Urinary bladder (tissue), 3 donors: ENCODE measurements at regions not wholly inside any gene's neighbourhood (a gene's known extent, or its start where the extent isn't known, plus 50 kb on each side); places are given as distances from the start of the nearest gene placed in this dataset.
A peak's percentile ranks its signal among the peaks of the same experiment; 100 is the strongest.

Experiments used
- DNase-seq: peaks from one replicate; pipeline ENCODE4 v3.0.0-alpha.2; 2015; ENCODE audit errors: extremely low spot score
- H3K27ac ChIP-seq: one replicate; pipeline ENCODE4 v1.5.1; 2013; ENCODE audit warnings: low read depth, mild to moderate bottlenecking, moderate library complexity
- H3K36me3 ChIP-seq: one replicate; pipeline ENCODE4 v1.6.1; 2013; ENCODE audit warnings: mild to moderate bottlenecking, moderate library complexity; ENCODE audit not compliant: insufficient read depth
- H3K4me1 ChIP-seq: one replicate; pipeline ENCODE4 v1.6.1; 2013; ENCODE audit warnings: mild to moderate bottlenecking, moderate library complexity; ENCODE audit not compliant: insufficient read depth
- H3K4me3 ChIP-seq: one replicate; pipeline ENCODE4 v1.5.1; 2013; ENCODE audit warnings: low read depth, low read length
- WGBS: extraction: QIAGEN DNeasy Blood & Tissue Kit; methylation state at CpG from one replicate; pipeline ENCODE4 v1.1.7; 2013; 5-methylcytosine and 5-hydroxymethylcytosine counted together
- donor health status: healthy with polysubstance abuse.
- donor health status: healthy.

DNA sequence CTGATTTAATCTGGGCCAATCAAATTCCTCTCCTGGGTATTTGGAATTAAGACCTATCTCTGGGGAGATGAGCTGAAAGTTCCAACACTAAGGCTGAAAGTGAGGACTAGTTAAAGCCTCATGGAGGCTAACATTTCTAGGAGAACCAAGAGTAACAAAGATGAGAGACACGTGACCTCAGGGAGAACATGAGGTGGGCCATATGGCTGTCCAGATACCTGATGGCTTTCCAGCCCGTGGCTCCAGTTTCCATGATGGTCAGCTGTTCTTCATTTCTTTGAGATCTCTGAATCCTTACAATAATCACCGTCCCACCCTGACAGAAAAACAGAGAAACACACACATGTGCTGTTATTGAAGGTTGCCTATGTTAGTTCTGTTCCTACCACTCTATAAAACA, 66.1 kb downstream of the LEPR start:
- no peaks in the 10 kb centered on the region for H3K4me1 ChIP-seq
- no peak overlapping the region for H3K4me3 ChIP-seq
- no peak for DNase-seq
- no peak overlapping the region for H3K27ac ChIP-seq
- H3K36me3 ChIP-seq = no peaks in the 10 kb centered on the region
- 90% methylated on average over 3 of the region's 3 CpGs for WGBS

DNA sequence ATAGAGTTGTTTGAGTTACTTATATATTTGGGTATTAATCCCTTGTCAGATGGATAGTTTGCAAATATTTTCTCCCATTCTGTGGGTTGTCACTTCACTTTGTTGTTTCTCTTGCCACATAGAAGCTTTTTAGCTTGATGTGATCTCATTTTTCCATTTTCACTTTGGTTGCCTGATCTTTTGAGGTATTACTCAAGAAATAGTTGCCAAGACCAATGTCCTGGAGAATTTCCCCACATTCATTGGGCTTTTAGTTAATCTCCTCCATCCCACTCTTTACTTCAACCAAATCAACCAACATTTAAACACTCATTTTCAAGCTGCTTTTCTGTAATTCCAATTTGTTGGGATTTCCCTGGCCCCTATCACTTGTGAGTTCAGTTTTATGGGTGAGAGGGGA, 69.0 kb downstream of the LEPR start:
- no peaks in the 10 kb centered on the region for H3K36me3 ChIP-seq
- no peak overlapping the region for H3K27ac ChIP-seq
- H3K4me3 ChIP-seq = no peak overlapping the region
- no peak for DNase-seq
- no peaks in the 10 kb centered on the region for H3K4me1 ChIP-seq

- Histone ChIP-seq H3K4me3 (no peak overlapping the region), H3K27ac (peak overlapping the region; percentile 10), H3K4me1 (no peaks in the 10 kb centered on the region), H3K36me3 (no peaks in the 10 kb centered on the region)
- WGBS = 63% methylated on average over 6 of the region's 6 CpGs
- DNase-seq = no peak
Measured at GRCh38 chr1:65490231-65491009, 70.0 kb downstream of the LEPR start.

DNA sequence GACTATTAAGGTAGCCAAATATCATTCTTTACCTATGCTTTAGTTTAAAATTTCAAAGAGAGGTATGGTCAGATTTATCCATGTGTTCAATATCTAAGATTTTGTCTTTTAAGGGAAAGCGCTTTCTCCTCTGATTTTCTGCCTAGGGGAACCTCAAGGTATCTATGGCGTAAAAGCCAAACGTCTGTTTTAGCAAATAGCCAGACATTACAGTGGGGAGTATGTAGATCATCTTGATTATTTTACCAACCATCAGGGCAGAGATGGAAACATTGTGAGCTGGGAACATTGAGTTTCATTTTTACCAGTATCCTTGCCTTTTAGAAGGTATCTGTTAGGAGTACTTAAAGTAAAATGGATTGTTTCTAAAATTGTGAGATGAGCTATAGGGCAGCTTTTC, 71.0 kb downstream of the LEPR start:
- Histone ChIP-seq H3K36me3 (no peaks in the 10 kb centered on the region), H3K4me3 (no peak overlapping the region), H3K4me1 (no peaks in the 10 kb centered on the region), H3K27ac (no peak overlapping the region)
- no peak for DNase-seq
- WGBS = 71% methylated on average over 3 of the region's 3 CpGs

DNA sequence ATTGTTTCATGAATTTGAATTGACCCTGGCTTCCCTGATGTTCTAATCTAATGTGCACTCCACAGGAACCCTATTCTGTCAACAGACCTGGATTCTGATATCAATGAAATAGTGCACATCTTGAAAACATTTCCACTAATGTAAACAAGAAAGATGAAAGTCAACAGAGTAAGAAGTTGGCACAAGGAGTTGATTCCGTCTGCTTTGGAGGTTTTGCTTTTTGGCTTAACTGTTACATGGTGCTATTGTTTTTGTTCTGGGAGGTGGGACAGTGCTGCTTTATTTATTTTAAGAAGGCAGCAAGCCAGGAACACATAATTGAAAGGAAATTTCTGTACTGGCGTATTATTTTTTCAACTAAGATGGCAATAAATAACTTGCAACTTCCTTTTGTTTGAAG, 73.3 kb downstream of the LEPR start:
- 20% methylated on average over 2 of the region's 2 CpGs for WGBS
- Histone ChIP-seq H3K36me3 (no peaks in the 10 kb centered on the region), H3K27ac (no peak overlapping the region), H3K4me3 (no peak overlapping the region), H3K4me1 (no peaks in the 10 kb centered on the region)
- no peak for DNase-seq

GRCh38 chr1:65494671-65495070, 74.2 kb downstream of the LEPR start:
- H3K36me3 ChIP-seq = no peaks in the 10 kb centered on the region
- H3K27ac ChIP-seq = no peak overlapping the region
- H3K4me1 ChIP-seq = no peaks in the 10 kb centered on the region
- no peak overlapping the region for H3K4me3 ChIP-seq
- WGBS = 96% methylated on average over 1 of the region's 1 CpG
- no peak for DNase-seq

- Histone ChIP-seq H3K27ac (no peak overlapping the region), H3K36me3 (no peaks in the 10 kb centered on the region), H3K4me1 (no peaks in the 10 kb centered on the region), H3K4me3 (no peak overlapping the region)
- DNase-seq = no peak
- WGBS = 96% methylated on average over 1 of the region's 1 CpG
Measured at GRCh38 chr1:65495137-65495536, 74.7 kb downstream of the LEPR start.

- WGBS = 23% methylated on average over 2 of the region's 2 CpGs
- no peak for DNase-seq
Measured at GRCh38 chr1:65497256-65497830, 76.9 kb downstream of the LEPR start.

GRCh38 chr1:65503427-65503826, 83.0 kb downstream of the LEPR start:
- Histone ChIP-seq H3K4me3 (no peak overlapping the region), H3K36me3 (no peaks in the 10 kb centered on the region), H3K27ac (no peak overlapping the region), H3K4me1 (no peaks in the 10 kb centered on the region)
- DNase-seq = no peak
- 57% methylated on average over 4 of the region's 4 CpGs for WGBS

More at GRCh38 chr1:65497256-65497830, 76.9 kb downstream of the LEPR start:
- H3K27ac ChIP-seq = no peak overlapping the region
- H3K36me3 ChIP-seq = no peaks in the 10 kb centered on the region
- H3K4me1 ChIP-seq = no peaks in the 10 kb centered on the region
- H3K4me3 ChIP-seq = no peak overlapping the region

DNA sequence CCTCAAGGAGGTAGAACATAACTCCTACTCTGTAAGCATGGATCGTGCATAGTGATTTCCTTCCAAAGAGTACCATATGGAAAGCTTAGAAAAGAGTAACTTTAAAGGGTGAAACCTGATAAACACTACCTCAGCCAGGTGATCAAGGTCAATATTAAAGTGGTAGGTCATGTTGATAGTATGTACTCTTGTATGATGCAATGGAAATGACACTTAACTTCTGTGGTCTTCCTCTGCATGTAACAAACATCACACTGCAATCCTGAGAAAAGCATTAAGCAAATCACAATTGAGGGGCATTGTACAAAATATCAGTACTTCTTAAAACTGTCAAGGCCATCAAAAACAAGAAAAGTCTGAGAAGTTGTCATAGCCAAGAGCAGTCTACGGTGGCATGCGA, 83.8 kb downstream of the LEPR start:
- H3K4me3 ChIP-seq = no peak overlapping the region
- WGBS = 96% methylated on average over 3 of the region's 3 CpGs
- no peak for DNase-seq
- no peak overlapping the region for H3K27ac ChIP-seq
- H3K36me3 ChIP-seq = no peaks in the 10 kb centered on the region
- H3K4me1 ChIP-seq = no peaks in the 10 kb centered on the region

- Histone ChIP-seq H3K36me3 (no peaks in the 10 kb centered on the region), H3K27ac (no peak overlapping the region), H3K4me1 (no peaks in the 10 kb centered on the region), H3K4me3 (no peak overlapping the region)
- 70% methylated on average over 5 of the region's 5 CpGs for WGBS
- DNase-seq = no peak
Measured at GRCh38 chr1:65505547-65506300, 85.3 kb downstream of the LEPR start.

- H3K36me3 ChIP-seq = no peaks in the 10 kb centered on the region
- H3K4me3 ChIP-seq = no peak overlapping the region
- H3K4me1 ChIP-seq = no peaks in the 10 kb centered on the region
- WGBS = 62% methylated on average over 2 of the region's 2 CpGs
- H3K27ac ChIP-seq = no peak overlapping the region
- DNase-seq = no peak
Measured at GRCh38 chr1:65508051-65508450, 87.6 kb downstream of the LEPR start.

DNA sequence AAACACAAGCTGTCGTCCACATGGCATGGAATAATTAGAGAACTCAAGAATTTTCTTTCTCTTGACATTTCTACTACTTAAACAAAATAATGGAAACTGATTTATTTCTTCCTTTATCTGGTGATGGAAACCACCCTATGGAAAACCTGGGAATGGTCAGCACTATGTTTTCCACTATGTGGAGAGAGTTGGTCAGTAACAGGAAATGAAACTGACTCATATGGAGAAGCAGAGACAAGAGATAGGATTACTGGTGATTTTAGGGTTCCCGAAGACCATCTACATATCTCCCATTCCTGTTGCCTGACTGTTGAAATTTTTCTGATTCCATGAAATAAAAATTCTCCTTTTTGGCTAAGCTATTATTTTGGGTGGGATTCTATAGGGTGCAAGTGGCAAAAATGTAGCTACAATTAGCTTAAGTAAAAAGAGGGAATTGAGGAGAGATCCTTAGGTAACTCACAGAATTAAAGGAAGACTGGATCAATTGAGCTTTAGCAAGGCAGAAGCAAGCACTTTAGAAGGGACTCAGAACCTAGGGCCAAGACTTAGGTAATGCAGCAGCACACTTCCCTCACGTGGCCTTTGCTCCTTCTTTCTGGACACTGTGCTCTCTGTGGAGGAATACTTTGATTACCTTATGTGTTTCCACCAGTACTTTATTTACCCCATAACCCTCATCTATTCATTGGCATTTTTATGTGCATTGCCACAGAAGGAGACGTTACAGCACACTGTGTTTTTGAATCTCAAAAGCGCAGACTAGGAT, 89.6 kb downstream of the LEPR start:
- Histone ChIP-seq H3K4me3 (no peak overlapping the region), H3K27ac (no peak overlapping the region)
- WGBS = 71% methylated on average over 5 of the region's 5 CpGs

More for the DNA sequence above, 89.6 kb downstream of the LEPR start:
- no peaks in the 10 kb centered on the region for H3K4me1 ChIP-seq
- no peaks in the 10 kb centered on the region for H3K36me3 ChIP-seq
- no peak for DNase-seq
